GM19324 (cell line): ENCODE measurements at regions not wholly inside any gene's neighbourhood (a gene's known extent, or its start where the extent isn't known, plus 50 kb on each side); places are given as distances from the start of the nearest gene placed in this dataset.

Experiments used
- ATAC-seq: cut with Tn5 transposase; IDR thresholded peaks from one replicate; pipeline ENCODE4 v1.9.1; 2021; ENCODE audit warnings: mild to moderate bottlenecking, moderate library complexity; ENCODE audit not compliant: unreplicated experiment, low FRiP score

GRCh38 chr6:19478273-19478672, 358.9 kb upstream of the ID4 start:
- no peak for ATAC-seq

- no peak for ATAC-seq
These were observed 358.2 kb upstream of the ID4 start for GRCh38 chr6:19478992-19479391.

GRCh38 chr6:19479551-19479950, 357.6 kb upstream of the ID4 start:
- no peak for ATAC-seq

- no peak for ATAC-seq
These were observed 344.3 kb upstream of the ID4 start for GRCh38 chr6:19492636-19493405.

- ATAC-seq = no peak
These were observed 335.4 kb upstream of the ID4 start for GRCh38 chr6:19501737-19502245.

GRCh38 chr6:19502301-19502700, 334.9 kb upstream of the ID4 start:
- ATAC-seq = no peak

- ATAC-seq = no peak
These were observed 321.2 kb upstream of the ID4 start for GRCh38 chr6:19515939-19516338.

- ATAC-seq = no peak
These were observed 317.2 kb upstream of the ID4 start for GRCh38 chr6:19519941-19520340.

GRCh38 chr6:19524366-19525186, 312.6 kb upstream of the ID4 start:
- no peak for ATAC-seq

- ATAC-seq = no peak
These were observed 311.5 kb upstream of the ID4 start for GRCh38 chr6:19525673-19526072.

GRCh38 chr6:19530188-19530587, 307.0 kb upstream of the ID4 start:
- no peak for ATAC-seq

GRCh38 chr6:19535351-19535750, 301.8 kb upstream of the ID4 start:
- no peak for ATAC-seq

GRCh38 chr6:19536838-19537237, 300.3 kb upstream of the ID4 start:
- ATAC-seq = no peak

- ATAC-seq = no peak
These were observed 299.1 kb upstream of the ID4 start for GRCh38 chr6:19538096-19538495.

- ATAC-seq = no peak
These were observed 289.7 kb upstream of the ID4 start for GRCh38 chr6:19547507-19547906.

- no peak for ATAC-seq
These were observed 288.1 kb upstream of the ID4 start for GRCh38 chr6:19549109-19549508.

GRCh38 chr6:19550380-19550779, 286.8 kb upstream of the ID4 start:
- ATAC-seq = no peak

GRCh38 chr6:19551611-19552010, 285.6 kb upstream of the ID4 start:
- no peak for ATAC-seq

- no peak for ATAC-seq
These were observed 285.1 kb upstream of the ID4 start for GRCh38 chr6:19552076-19552475.

- ATAC-seq = no peak
These were observed 284.6 kb upstream of the ID4 start for GRCh38 chr6:19552588-19552987.

GRCh38 chr6:19554356-19555225, 282.6 kb upstream of the ID4 start:
- no peak for ATAC-seq
